Nephron (organoid): ENCODE measurements at regions not wholly inside any gene's neighbourhood (a gene's known extent, or its start where the extent isn't known, plus 50 kb on each side); places are given as distances from the start of the nearest gene placed in this dataset.

ENCODE experiments used
- H3K27ac Mint-ChIP-seq, 3 experiments: 2 replicates each; pipeline ENCODE4 v1.8.0; 2020; ENCODE audit warnings: mixed read lengths in 3 of 3, mild to moderate bottlenecking in 2 of 3, moderate library complexity in 1 of 3
- H3K27me3 Mint-ChIP-seq: 2 replicates; pipeline ENCODE4 v1.8.0; 2021; ENCODE audit warnings: low read depth, mild to moderate bottlenecking, moderate library complexity, mixed read lengths
- H3K36me3 Mint-ChIP-seq: 2 replicates; pipeline ENCODE4 v1.8.0; 2020; ENCODE audit warnings: low read depth, mixed read lengths
- H3K4me1 Mint-ChIP-seq: 2 replicates; pipeline ENCODE4 v1.8.0; 2020; ENCODE audit warnings: mixed read lengths
- H3K4me3 Mint-ChIP-seq, 3 experiments: 2 replicates each; pipeline ENCODE4 v1.8.0; 2020; ENCODE audit warnings: mild to moderate bottlenecking in 3 of 3, mixed read lengths in 3 of 3, moderate library complexity in 2 of 3
- H3K9me3 Mint-ChIP-seq: 2 replicates; pipeline ENCODE4 v1.8.0; 2020; ENCODE audit warnings: mixed read lengths
- TF ChIP-seq, protein P1 (sequence below), 3 experiments: fragments of 200-600 bp; sonication (generic); IDR thresholded peaks; one replicate each; pipeline ENCODE4 v1.5.0; 2021; ENCODE audit warnings: antibody characterized with exemption in 3 of 3; ENCODE audit not compliant: unreplicated experiment in 3 of 3

DNA sequence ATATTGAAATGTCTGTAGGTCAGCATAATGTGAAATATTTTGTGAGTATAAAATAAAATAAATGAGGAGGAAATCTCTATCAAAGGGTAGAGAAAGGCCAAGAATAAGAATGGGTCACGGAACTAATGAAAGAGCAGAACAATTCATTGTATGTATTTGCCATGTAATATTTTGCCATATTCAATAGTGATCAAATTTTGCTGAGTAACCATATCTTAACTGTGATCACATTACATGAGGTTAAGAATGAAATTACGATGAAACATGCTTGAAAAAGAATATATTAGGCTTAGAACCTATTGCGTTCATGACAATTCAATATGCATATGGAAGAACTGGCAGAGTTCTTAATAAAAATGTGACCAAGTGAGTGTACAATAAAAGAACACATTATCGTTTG lies 437.2 kb upstream of the NRXN1 start:
- Mint-ChIP-seq H3K9me3 (no peaks in the 10 kb centered on the region), H3K4me1 (peaks cover 4% of the 10 kb centered on the region), H3K36me3 (no peaks in the 10 kb centered on the region), H3K27me3 (no peaks in the 10 kb centered on the region), H3K4me3 (no peak overlapping the region), H3K27ac (no peak overlapping the region)
- TF ChIP-seq, protein P1, sequence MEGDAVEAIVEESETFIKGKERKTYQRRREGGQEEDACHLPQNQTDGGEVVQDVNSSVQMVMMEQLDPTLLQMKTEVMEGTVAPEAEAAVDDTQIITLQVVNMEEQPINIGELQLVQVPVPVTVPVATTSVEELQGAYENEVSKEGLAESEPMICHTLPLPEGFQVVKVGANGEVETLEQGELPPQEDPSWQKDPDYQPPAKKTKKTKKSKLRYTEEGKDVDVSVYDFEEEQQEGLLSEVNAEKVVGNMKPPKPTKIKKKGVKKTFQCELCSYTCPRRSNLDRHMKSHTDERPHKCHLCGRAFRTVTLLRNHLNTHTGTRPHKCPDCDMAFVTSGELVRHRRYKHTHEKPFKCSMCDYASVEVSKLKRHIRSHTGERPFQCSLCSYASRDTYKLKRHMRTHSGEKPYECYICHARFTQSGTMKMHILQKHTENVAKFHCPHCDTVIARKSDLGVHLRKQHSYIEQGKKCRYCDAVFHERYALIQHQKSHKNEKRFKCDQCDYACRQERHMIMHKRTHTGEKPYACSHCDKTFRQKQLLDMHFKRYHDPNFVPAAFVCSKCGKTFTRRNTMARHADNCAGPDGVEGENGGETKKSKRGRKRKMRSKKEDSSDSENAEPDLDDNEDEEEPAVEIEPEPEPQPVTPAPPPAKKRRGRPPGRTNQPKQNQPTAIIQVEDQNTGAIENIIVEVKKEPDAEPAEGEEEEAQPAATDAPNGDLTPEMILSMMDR (IDR thresholded peaks at IDR 0.05; ENCODE audit: unreplicated experiment in 3 of 3), result no peak

DNA sequence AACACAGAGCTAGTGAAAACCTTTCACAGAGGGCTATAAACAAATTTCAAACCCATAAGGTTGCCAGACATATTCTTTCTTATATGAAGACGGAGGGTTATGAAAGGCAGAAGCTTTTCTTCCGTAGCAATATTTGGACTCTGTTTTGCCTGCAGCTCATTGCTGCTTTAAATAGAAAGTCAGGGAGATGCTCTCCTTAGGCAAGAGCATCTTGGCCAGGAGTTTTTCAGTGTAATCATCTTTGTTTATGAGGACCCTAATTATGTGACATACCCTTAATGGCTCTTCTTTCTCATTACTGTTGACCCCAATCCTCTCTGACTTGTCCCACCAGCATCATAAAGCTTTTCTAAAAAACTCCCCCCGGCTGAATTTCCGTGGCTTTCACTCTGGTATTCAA lies 433.4 kb upstream of the NRXN1 start:
- H3K4me3 Mint-ChIP-seq, result no peak overlapping the region
- no peak overlapping the region for H3K27ac Mint-ChIP-seq
- TF ChIP-seq, protein P1 (IDR thresholded peaks at IDR 0.05; ENCODE audit: unreplicated experiment in 3 of 3), result no peak
- peaks cover 4% of the 10 kb centered on the region for H3K4me1 Mint-ChIP-seq
- H3K27me3 Mint-ChIP-seq, result no peaks in the 10 kb centered on the region
- H3K36me3 Mint-ChIP-seq, result no peaks in the 10 kb centered on the region
- no peaks in the 10 kb centered on the region for H3K9me3 Mint-ChIP-seq

DNA sequence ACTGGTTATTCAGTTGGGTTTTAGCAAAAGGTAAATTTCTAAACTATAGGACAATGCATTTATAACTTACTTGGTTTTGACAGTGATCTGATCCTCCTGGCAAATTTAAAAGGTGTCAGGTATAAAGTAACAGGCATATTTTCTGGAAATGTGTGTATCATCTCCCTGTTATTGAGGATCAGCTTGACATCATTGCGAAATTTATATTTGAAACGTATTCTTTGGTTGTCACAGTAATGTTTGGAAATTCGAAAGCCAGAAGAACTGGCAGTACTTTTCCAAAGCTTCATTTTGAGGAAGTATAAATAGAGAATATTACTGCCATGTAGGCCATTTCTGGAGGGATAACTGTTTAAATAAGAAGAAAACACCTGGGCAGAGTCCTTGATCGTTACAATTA lies 422.2 kb upstream of the NRXN1 start:
- Mint-ChIP-seq H3K9me3 (peaks cover 16% of the 10 kb centered on the region), H3K4me3 (no peak overlapping the region), H3K27ac (no peak overlapping the region), H3K4me1 (no peaks in the 10 kb centered on the region), H3K27me3 (no peaks in the 10 kb centered on the region), H3K36me3 (no peaks in the 10 kb centered on the region)
- TF ChIP-seq, protein P1 (IDR thresholded peaks at IDR 0.05; ENCODE audit: unreplicated experiment in 3 of 3), result no peak

DNA sequence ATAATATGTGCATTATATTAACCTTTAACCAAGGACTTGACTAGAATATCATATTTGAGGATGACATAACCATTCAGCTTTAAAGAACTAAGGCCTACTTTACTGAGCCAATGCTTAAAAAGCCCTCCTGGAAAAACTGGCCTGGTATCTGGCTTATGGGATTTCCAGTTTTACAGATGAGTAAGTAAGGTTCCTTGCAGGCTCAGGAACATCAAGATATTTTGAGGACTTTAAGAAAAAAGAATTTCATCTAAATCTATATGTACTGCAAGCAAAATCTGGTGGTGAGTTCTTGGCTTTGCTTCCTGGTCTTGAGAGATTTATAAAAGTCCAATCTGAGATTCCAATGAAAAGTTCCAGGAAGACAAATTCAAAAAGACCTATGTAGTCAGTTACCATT lies 417.0 kb upstream of the NRXN1 start:
- H3K27ac Mint-ChIP-seq, result no peak overlapping the region
- no peaks in the 10 kb centered on the region for H3K4me1 Mint-ChIP-seq
- peaks cover 16% of the 10 kb centered on the region for H3K9me3 Mint-ChIP-seq
- H3K27me3 Mint-ChIP-seq, result no peaks in the 10 kb centered on the region
- no peak overlapping the region for H3K4me3 Mint-ChIP-seq
- TF ChIP-seq, protein P1 (IDR thresholded peaks at IDR 0.05; ENCODE audit: unreplicated experiment in 3 of 3), result no peak
- H3K36me3 Mint-ChIP-seq, result no peaks in the 10 kb centered on the region

DNA sequence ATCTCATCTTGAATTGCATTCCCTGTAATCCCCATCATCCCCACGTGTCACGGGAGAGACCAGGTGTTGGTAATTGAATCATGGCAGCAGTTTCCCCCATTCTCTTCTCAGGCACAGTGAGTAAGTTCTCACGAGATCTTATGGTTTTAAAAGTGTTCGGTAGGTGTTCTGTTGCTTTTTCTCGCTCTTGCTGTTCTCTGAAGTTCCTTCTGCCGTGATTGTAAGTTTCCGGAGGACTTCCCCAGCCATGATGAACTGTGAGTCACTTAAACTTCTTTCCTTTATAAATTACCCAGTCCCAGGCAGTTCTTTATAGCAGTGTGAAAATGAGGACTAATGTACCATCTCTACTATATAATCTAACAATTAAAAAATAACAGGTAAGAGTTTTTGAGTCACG lies 409.9 kb upstream of the NRXN1 start:
- Mint-ChIP-seq H3K27ac (no peak overlapping the region), H3K4me1 (no peaks in the 10 kb centered on the region), H3K36me3 (no peaks in the 10 kb centered on the region), H3K4me3 (no peak overlapping the region), H3K27me3 (no peaks in the 10 kb centered on the region), H3K9me3 (no peaks in the 10 kb centered on the region)
- TF ChIP-seq, protein P1 (IDR thresholded peaks at IDR 0.05; ENCODE audit: unreplicated experiment in 3 of 3), result no peak

DNA sequence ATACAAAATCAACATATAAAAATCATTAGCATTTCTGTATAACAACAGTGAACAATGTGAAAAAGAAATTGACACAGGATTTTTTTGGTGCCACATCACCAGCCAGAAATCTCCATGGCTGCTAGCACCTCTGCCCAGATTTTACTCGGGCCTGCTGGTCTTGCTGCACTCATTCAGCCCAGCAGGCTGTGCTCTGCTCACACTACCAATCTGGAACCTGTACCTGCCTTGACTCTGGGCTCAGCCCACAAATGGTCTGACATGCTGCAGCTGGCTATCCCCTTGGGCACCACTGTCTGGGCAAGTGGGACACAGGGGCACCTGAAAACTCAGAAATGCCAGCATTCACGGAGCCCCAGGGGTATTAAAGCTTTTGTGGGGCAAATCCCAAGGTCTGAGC lies 392.5 kb upstream of the NRXN1 start:
- Mint-ChIP-seq H3K27me3 (no peaks in the 10 kb centered on the region), H3K4me1 (no peaks in the 10 kb centered on the region), H3K9me3 (peaks cover 9% of the 10 kb centered on the region), H3K27ac (no peak overlapping the region), H3K4me3 (no peak overlapping the region), H3K36me3 (no peaks in the 10 kb centered on the region)
- TF ChIP-seq, protein P1 (IDR thresholded peaks at IDR 0.05; ENCODE audit: unreplicated experiment in 3 of 3), result no peak
